ENCODE measurements at regions not wholly inside any gene's neighbourhood (a gene's known extent, or its start where the extent isn't known, plus 50 kb on each side); places are given as distances from the start of the nearest gene placed in this dataset.

DNA sequence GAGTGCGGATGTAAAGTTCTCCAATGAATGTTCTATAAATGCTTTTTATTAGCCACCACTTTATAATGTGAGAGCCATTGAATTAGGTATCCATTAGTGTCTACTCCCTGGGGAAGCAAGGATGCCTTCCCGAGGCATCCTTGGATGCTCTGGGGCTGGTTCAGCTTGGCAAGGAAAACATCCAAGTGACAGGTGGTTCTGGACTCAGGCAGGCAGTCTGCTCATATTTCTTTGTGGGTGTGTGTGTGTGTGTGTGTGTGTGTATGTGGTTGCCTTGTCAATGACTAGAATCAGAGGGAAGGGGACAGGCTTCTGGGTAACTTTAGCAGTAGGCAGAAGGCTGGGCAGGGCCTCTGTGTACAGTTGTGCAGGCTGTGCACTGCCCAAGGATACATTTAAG is 149.2 kb downstream of the TSN start:
- TF ChIP-seq SP1 (IDR thresholded peaks at IDR 0.05; ENCODE audit: low read depth, low read length): no peak
- TF ChIP-seq, protein P1, sequence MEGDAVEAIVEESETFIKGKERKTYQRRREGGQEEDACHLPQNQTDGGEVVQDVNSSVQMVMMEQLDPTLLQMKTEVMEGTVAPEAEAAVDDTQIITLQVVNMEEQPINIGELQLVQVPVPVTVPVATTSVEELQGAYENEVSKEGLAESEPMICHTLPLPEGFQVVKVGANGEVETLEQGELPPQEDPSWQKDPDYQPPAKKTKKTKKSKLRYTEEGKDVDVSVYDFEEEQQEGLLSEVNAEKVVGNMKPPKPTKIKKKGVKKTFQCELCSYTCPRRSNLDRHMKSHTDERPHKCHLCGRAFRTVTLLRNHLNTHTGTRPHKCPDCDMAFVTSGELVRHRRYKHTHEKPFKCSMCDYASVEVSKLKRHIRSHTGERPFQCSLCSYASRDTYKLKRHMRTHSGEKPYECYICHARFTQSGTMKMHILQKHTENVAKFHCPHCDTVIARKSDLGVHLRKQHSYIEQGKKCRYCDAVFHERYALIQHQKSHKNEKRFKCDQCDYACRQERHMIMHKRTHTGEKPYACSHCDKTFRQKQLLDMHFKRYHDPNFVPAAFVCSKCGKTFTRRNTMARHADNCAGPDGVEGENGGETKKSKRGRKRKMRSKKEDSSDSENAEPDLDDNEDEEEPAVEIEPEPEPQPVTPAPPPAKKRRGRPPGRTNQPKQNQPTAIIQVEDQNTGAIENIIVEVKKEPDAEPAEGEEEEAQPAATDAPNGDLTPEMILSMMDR (IDR thresholded peaks at IDR 0.05; ENCODE audit: control extremely low read depth in 1 of 3, insufficient read depth in 1 of 3, low read depth in 1 of 3, low read length in 3 of 3): no peak
- no peak for TF ChIP-seq POLR2A (IDR thresholded peaks at IDR 0.05; ENCODE audit: control extremely low read depth in 1 of 2, low read depth in 2 of 2, low read length in 2 of 2)
- TF ChIP-seq CHD1 (IDR thresholded peaks at IDR 0.05; ENCODE audit: low read depth, low read length): no peak
- TF ChIP-seq EGR1 (IDR thresholded peaks at IDR 0.05; ENCODE audit: borderline replicate concordance, low read depth, low read length): no peak
- TF ChIP-seq POLR2AphosphoS5 (IDR thresholded peaks at IDR 0.05; ENCODE audit: low read depth, low read length): no peak
- no peak for TF ChIP-seq SUZ12 (IDR thresholded peaks at IDR 0.05; ENCODE audit: low read length)
- no peak for TF ChIP-seq SIN3A (conservative IDR thresholded peaks at IDR 0.05 in 1 of 2, IDR thresholded peaks at IDR 0.05 in 1 of 2; ENCODE audit: low read depth in 1 of 2, low read length in 2 of 2)
- TF ChIP-seq JUN (IDR thresholded peaks at IDR 0.05; ENCODE audit: low read depth, low read length): no peak
- TF ChIP-seq EZH2 (IDR thresholded peaks at IDR 0.05; ENCODE audit: low read depth, low read length, severe bottlenecking): no peak
- TF ChIP-seq RFX5 (IDR thresholded peaks at IDR 0.05; ENCODE audit: borderline replicate concordance, low read depth, low read length): no peak
- no peak for TF ChIP-seq GTF2F1 (IDR thresholded peaks at IDR 0.05; ENCODE audit: borderline replicate concordance, low read depth, low read length)
- TF ChIP-seq RAD21 (IDR thresholded peaks at IDR 0.05 in 1 of 2, conservative IDR thresholded peaks at IDR 0.05 in 1 of 2; ENCODE audit: low read depth in 2 of 2, low read length in 2 of 2): no peak
